Fibroblast of skin of abdomen (primary cell): ENCODE measurements at regions not wholly inside any gene's neighbourhood (a gene's known extent, or its start where the extent isn't known, plus 50 kb on each side); places are given as distances from the start of the nearest gene placed in this dataset.
A peak's percentile ranks its signal among the peaks of the same experiment; 100 is the strongest.

Source experiments
- DNase-seq: peaks from one replicate; pipeline ENCODE4 v3.0.0-alpha.2; 2013

DNA sequence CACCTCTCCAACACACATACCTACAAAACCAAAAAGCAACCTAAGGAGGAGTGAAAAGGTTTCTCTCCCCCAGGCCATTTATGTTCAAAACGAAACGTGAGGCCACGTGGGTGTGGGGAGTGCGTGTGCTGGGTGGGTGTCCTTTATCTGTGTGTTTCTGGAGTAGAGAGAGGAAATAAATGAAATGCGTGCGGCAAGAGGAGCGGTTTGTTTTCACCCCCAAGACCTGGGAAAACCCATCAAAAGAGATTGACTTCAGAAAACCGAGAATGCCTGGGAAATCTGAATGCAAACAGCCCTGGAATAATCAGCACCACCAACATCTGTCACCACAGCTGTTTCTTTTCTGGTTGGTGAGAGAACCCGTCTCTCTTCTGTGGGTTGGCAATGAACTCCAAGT is 137.4 kb downstream of the INSIG2 start:
- DNase-seq: no peak

DNA sequence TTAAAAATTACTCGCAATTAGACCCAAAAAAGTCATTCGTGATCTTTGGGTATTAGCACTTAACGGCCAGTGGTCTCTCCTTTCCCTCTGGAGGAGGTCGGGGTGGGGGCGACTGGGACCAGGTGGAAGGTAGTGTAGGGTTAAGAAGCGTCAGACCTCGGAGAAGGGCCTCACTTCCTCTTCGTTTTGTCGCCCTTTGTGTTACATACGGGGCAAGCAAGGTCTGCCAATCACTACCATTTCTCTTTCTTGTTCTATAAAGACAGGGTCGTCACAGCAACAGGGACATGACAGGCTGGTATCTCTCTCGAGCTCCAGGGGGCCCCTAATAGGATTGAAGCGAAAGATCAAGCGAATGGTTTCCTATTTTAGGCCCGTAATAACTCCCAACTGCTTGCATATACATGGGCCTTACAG is 136.6 kb downstream of the INSIG2 start:
- peak; percentile 34 for DNase-seq

DNA sequence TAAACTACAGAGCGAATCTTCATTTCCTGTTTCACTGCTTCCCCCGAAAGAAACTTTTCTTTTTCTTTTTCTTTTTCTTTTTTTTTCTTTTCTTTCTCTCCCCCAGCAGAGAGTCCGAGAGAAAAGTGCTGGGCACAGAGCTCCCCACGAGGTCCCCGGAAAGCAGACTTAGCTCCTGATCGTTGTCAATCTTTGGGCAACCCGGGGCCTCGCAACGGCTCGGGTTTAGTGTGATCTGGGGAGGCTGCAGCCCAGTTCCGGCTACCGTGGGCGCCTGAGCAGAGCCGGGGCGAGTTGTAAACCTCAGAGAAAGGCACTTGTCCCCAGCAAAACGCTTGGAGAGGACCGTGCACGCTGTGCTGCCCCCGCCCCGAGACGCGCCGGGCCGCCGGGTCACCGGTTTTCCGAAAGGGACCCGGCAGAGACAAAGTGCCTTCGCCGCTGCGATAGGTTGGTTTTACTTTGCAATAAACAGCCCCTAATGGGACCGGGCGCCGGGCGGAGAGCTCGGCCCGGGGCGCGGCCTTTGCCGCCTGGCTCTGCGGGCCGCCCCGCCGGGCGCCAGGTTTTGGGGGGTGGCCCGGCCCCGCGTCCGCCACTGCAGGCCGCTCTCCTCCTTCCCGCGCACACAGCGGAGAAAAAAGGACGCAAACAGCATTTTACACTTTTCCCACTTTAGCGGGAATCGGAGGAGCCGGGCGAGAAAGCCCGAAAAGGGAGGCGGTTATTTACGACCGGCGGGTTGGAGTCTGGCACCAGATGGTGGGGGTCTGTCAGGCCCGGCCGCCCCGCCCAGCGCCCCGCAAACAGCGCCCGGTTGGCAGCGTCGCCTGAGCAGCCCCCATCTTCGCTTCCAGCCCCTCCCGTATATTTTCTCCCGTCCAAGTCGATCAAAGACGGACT is 136.0 kb downstream of the INSIG2 start:
- peak; percentile 52 for DNase-seq

DNA sequence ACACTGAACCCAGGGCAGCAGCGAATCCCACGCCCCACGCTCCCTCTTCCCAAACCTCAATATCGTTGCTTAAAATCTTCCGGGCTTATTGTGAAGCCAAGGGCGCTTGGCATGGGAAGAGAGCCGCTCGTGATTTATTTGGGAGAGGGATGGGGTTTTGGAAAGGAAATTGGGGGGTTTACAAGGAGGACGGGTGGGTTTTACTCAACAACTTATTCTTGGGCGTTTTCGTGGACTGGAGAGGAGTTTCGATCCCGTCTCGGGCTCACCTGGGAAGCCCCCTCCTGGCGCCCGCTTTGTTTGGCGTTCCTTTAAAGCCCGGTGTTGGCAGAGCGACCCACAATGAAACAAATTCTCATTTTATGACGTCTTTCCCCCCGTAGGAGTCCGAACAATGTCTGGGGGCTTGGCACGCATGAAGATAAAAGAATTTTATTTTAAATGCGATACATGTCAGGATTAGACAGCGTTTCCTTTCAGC is 135.3 kb downstream of the INSIG2 start:
- DNase-seq: peak; percentile 32

DNA sequence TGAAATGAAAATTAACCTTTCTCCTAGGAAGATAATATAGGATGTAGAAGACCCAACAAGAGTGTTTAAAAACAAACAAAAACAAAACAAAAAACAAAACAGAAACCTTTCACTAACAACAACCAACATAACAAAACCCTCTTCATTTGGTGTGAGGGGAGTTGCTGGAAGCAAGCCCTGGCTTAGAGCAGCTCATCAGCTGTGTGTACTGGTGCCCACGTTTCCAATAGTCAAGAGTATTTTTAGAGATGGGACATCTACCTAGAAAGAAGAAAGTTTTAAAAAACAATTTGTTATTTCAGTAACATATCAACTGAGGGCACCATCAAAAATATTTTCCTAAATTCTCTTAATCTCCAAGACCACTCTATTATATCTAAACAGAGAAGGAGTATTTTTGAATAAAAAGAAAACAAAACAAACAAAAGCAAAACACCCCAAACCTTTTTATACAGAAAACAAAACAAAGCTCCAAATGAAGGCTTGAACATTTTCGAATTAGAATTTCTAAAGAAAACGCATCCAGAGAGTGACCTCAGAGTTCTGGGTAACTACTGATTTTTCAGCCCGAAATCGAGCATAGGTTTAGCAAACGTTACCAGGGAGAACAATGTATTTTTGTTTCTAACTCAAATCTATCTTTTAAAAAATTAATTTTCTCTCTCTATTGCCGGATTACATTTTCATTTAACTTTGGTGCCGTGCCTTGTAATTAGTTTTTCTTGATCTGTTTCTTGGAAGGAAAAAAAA is 134.6 kb downstream of the INSIG2 start:
- no peak for DNase-seq

DNA sequence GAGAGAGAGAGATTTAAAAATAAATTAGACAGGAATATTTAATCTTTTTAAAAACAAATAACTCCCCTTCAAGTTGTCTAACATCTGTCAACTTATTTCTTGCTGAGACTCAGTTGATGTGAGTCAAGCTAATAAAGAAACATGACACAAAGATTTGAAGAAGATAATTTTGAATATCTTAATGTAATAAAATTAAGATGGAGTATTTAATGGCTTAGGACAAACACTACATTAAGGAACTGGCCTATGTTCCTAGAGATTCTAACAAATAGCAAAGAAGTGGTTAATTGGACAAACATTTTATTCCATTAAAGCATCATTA is 134.0 kb downstream of the INSIG2 start:
- DNase-seq: no peak

- peak; percentile 81 for DNase-seq
Observed at GRCh38 chr2:118221536-118222272, 133.4 kb downstream of the INSIG2 start.

DNA sequence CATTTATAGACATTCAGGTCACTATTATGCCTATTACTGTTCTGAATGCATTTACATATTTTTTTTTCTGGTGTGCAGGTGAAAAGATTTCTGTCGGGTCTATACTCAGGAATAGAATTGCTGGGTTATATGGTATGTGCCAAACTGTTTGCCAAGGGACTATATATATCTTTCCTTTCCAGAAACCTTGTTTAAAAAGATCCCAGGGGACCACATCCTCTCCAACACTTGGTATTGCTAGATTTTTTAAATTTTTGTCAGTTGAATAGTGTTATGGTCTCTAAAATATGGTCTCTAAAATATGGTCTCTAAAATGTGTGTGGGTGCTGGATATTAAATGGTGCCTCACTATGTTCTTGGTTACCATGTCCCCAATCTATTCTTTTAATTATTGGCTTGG is 131.3 kb downstream of the INSIG2 start:
- DNase-seq: no peak

DNA sequence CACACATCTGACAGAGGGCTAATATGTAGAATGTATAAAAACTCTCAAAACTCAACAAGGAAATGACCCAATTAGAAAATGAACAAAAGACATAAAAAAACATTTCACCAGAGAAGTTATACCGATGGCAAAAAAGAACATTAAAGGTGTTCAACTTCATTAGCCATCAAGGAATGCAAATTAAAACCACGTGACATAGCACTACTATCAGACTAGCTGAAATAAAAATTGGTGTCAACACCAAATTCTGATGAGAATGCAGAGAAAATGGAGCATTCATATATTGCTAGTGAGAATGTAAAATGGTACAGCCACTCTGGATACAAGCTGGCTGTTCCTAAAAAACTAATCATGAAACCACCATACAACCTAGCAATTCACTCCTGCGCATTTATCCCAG is 128.0 kb downstream of the INSIG2 start:
- no peak for DNase-seq

GRCh38 chr2:118209727-118210126 is 121.5 kb downstream of the INSIG2 start:
- no peak for DNase-seq

DNA sequence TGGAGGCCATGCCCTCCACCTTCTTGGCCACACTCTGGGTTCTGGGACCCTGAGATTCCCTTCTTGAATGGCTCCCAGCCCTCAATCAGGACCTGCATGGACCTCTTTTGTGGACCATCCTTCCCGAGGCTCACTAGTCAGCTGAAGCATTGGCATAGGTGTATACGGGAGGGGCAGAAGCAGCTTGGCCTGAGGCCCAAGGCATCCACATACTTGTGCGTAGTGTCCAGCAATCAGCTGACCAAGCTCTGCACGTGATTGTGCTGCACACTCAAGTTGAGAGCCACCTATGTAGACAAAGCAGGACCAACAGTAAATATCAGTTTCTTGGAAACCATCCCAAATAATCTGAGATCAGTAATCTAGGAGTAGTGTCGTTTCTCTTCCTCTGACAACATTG is 119.6 kb downstream of the INSIG2 start:
- no peak for DNase-seq

- DNase-seq: peak; percentile 56
Observed at GRCh38 chr2:118202707-118203303, 114.5 kb downstream of the INSIG2 start.

GRCh38 chr2:118198268-118198667 is 110.0 kb downstream of the INSIG2 start:
- DNase-seq: no peak

GRCh38 chr2:118197011-118197675 is 108.9 kb downstream of the INSIG2 start:
- no peak for DNase-seq

DNA sequence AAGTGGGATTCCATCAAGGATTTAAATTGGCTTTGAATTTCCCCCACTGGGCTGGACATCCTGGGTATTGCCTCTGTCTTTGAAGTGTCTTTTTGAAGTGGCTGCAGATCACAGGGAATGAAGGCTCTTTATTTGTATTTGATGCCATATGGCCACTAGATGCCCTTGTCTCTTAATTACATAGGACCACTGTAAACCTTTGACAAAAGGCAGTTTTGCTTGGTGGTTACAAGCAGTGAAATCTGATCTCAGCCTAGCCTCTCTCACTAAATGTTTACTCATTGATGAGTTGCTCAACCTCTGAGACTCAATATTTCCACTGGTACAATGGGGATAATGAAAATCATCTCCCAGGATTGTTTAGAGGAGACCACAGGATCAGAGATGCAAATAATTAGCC is 102.2 kb downstream of the INSIG2 start:
- DNase-seq: no peak

DNA sequence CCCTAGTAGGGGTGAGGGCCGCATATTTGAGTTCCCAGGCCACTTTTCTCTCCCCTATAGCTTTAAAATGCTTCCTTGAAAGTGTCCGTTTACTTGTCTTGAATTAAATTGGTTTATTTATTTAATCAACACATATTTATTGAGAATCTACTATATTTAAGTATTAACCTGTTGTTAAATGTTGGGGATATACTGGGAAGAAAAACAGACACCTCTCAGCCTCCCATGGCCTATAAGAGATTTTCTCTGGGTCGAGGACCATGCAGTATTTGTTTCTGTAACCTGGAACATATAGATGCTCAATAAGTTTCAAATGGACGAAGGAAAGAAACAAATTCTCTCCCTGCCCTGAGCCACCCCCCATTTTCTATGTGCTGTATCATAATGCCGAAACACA is 98.6 kb downstream of the INSIG2 start:
- DNase-seq: no peak

GRCh38 chr2:118186110-118186857 is 98.0 kb downstream of the INSIG2 start:
- DNase-seq: peak; percentile 91

GRCh38 chr2:118185210-118186109 is 97.2 kb downstream of the INSIG2 start:
- peak; percentile 56 for DNase-seq

DNA sequence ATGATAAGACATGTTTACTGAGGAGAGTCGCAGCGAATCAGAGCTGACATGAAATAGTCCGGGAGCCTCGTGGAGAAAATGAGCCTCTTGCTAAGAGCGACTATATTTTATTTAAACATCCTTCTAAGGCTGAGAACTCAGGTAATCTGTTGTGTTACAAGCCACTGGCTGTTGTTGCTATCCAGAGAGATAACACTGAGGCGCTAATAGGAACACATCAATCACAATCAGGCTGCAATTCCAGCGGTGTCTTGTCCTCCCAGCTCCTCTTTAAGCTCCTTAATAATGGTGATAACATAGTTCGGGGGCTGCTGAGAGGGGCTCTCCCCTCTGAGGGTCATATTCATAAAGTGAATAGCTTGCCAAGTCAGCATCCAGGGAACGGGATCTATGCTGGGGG is 95.1 kb downstream of the INSIG2 start:
- DNase-seq: no peak

- peak; percentile 17 for DNase-seq
Observed at GRCh38 chr2:118179445-118179844, 91.2 kb downstream of the INSIG2 start.
